Skin epidermis (tissue), 12 donors: ENCODE measurements at regions not wholly inside any gene's neighbourhood (a gene's known extent, or its start where the extent isn't known, plus 50 kb on each side); places are given as distances from the start of the nearest gene placed in this dataset.

Source experiments
- H3K27ac ChIP-seq, 21 experiments: fragments of 200-600 bp; sonication (generic) in 11 of 21; one replicate each; pipeline ENCODE4 v1.5.0; 2020; ENCODE audit warnings: mild to moderate bottlenecking in 3 of 21, inconsistent platforms in 2 of 21, moderate library complexity in 2 of 21
- H3K4me3 ChIP-seq, 7 experiments: fragments of 200-600 bp; sonication (generic) in 2 of 7; one replicate each; pipeline ENCODE4 v1.5.0; 2020; ENCODE audit warnings: inconsistent platforms in 2 of 7, mild to moderate bottlenecking in 2 of 7, moderate library complexity in 1 of 7

GRCh38 chr11:29432719-29433325 lies 584.0 kb downstream of the KCNA4 start:
- H3K4me3 ChIP-seq = no peak overlapping the region
- no peak overlapping the region for H3K27ac ChIP-seq

DNA sequence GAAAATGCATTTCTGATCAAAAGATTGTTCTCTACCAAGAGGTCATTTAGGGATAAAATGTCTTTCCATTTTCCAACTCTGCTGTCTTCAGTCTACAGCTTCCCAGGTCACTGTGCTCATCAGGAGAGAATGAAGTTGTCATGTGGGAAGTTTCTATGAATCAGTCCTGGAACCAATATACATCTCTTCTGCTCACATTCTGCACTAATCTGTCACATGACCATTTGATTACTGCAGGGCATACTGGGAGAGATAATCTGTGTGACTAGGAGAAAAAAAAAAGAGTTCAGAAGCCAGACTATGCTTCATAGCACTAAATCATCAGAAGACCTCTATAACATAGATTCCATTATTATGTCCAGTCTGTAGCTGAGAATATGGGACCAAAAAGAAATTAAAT lies 611.5 kb downstream of the KCNA4 start:
- Histone ChIP-seq H3K27ac (no peak overlapping the region), H3K4me3 (no peak overlapping the region)

GRCh38 chr11:29395555-29396072 lies 621.2 kb downstream of the KCNA4 start:
- H3K4me3 ChIP-seq = no peak overlapping the region
- H3K27ac ChIP-seq = no peak overlapping the region

DNA sequence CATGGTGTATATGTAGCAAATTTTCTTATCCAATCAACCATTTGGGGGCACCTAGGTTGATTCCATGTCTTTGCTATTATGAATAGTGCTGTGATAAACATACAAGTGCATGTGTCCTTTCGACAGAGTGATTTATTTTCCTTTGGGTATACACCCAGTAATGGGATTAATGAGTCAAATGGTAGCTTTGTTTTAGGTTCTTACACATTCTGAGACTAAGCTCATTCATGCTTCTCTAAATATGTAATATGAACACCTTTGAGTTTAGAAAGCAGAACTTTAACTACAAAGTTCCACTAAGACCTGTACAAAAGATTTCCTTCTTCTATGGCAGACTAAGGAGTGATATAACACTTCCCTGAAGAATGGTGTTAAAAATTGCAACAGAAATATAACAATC lies 627.0 kb downstream of the KCNA4 start:
- Histone ChIP-seq H3K4me3 (no peak overlapping the region), H3K27ac (no peak overlapping the region)

- Histone ChIP-seq H3K27ac (no peak overlapping the region), H3K4me3 (no peak overlapping the region)
These were observed 643.1 kb downstream of the KCNA4 start for GRCh38 chr11:29373725-29374124.

DNA sequence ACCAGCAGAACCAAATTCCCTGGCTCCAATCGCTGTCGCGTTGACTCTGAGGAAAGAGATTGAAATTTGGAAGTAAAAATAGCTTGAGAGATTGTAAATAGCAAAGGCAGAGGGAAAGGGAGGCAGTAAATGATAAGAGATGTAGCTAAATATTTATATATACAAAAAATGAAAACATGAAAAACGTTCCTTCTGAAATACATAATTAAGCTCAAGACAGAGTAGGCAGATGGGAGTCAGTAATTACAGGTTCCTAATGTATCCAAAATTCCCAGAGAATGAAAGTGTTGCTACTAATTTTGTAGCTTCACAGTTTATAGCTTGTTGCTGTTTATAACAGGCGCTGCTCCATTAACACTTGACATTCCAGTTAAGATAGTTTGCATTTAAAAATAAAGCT lies 648.7 kb downstream of the KCNA4 start:
- H3K4me3 ChIP-seq = no peak overlapping the region
- H3K27ac ChIP-seq = no peak overlapping the region

DNA sequence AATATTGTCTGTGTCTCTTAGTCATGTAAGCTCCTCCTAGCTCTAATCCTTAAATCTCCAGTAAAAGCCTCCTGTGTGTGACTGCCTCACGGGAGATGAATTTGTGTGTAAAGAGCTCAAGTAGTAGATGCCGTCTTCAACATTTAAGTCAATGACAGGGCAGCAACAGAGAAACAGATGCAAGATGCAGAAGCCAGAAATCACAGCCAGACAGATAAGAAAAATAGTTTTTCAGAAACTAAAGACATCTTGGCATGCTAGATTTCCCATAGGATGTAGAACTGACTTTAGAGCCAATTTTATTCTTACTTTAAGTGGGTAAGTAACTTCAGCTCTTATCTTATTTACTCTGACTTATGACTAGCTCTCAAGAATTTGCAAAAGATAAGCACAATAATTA lies 652.8 kb downstream of the KCNA4 start:
- H3K27ac ChIP-seq = no peak overlapping the region
- H3K4me3 ChIP-seq = no peak overlapping the region

DNA sequence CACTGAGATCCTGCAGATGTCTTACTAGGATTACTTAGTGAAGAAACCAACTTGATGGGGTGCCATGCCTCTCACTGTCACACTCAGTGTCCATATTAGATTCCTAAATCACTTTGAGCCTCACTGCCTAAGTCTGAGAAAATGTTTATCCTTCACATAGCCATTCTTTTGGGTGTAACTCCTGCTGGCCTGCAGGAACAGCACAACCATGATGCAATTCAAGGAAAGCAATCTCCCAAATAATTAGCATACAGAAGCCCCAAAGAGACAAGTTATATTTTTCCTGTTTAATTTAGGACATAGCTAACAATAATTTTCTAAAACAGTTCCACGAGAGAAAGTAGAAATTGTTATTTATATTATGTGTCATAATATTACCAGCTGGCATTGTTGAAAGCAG lies 655.5 kb downstream of the KCNA4 start:
- H3K4me3 ChIP-seq = no peak overlapping the region
- no peak overlapping the region for H3K27ac ChIP-seq

DNA sequence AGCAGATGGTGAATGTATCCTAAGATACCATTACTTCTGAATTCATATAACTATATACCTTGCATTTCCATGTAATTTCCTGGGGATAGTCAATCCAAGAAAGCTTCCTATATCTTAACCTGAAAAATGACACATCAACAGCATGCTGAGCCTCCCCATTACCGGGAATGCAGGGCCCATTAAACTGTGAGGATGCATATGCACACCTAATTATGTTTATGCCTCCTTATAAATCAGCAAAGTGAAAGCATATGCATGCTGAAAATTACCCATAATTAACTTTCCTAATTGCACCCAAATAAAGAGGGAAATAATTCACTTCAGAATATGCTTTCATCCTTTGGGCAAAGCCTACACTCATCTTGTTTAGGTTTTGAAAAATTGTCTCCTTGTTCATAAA lies 663.0 kb downstream of the KCNA4 start:
- no peak overlapping the region for H3K27ac ChIP-seq
- H3K4me3 ChIP-seq = no peak overlapping the region

DNA sequence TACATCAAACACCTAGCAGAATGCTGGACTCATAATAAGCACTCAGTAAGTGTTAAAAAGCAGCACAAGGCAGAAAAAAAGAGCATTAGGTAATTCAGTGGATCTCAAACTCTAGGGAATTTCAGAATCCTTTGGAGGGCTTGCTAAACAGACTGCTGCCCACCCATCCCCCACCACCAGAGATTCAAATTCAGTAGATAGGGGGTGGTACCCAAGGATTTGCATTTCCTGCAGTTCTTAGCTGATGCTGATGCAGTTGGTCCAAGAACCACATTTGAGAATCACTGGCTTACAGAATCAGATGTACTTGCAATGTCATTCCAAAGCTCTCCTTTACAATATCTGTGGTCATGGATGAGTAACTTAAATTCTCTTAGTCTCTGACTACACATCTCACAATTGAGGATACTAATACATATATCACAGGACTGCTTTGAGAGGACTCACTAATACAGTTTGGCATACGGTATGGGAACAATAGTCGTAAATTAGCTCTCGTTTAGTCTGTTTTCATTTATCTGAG lies 664.5 kb downstream of the KCNA4 start:
- Histone ChIP-seq H3K27ac (no peak overlapping the region), H3K4me3 (no peak overlapping the region)

DNA sequence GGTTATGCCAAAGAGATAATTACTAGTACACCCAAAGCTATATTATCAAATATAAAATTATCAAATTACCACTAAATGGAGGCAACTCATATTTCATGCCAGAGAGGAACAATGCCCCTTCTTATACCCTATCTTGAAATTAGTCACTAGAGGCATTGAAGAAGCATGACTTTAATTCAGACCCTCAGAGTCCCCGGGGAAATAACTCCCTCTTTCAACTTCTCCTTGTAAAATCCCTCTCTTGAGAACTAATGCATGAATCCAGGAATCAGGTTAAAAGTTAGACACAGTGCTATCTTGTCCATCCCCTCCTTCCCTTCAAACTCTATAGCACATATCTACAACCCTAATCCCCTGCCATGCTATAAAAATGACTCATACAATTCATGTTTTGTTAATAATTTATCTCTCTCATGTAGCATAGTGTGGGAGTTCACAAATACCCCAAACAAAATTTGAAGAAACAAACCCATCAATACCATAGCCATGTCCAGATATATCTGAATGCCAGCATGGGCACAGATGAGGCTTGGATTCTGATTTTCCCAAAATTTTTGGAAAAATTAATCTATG lies 665.4 kb downstream of the KCNA4 start:
- no peak overlapping the region for H3K4me3 ChIP-seq
- no peak overlapping the region for H3K27ac ChIP-seq

- Histone ChIP-seq H3K27ac (no peak overlapping the region), H3K4me3 (no peak overlapping the region)
These were observed 673.1 kb downstream of the KCNA4 start for GRCh38 chr11:29343465-29344333.

DNA sequence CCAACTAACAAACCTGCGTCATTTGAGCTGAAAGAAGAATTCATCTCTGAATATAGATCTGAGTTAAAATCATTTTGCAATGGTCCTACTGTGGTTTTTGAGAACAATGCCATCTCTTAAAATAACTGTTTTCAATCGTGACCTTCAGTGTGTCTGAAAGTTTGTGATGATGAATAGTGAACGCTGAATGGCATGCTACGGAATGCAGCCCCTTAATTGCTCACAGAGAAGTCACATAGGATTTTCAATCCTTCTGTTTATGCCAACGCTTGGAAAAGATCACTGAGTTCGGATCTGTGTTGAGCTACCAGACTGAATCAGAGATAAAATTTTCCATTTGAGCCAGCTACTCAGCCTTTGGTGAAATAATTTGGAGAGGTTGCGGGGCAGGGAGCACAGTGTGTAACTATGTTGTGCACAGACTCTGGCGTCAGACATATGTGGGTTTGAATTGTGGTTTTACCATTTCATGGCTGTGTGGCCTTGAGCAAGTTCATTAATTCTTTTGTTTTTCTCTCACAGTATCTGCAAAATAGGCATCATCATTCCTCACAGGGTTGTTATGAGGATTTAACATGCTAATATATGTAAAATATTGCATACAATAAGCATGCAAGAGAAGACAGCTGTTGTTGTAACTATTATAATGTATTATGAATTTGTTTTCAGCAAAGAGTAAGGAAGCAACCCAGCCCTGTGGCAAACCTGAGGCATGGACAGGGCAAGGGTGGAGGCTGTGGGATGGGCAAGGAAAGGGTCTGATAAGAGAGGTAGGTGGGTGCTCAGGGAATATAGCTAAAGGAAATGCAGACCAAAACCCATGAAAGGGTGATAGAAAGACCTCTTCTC lies 679.9 kb downstream of the KCNA4 start:
- Histone ChIP-seq H3K27ac (no peak overlapping the region), H3K4me3 (no peak overlapping the region)

GRCh38 chr11:29334776-29335130 lies 682.1 kb downstream of the KCNA4 start:
- no peak overlapping the region for H3K27ac ChIP-seq
- H3K4me3 ChIP-seq = no peak overlapping the region

DNA sequence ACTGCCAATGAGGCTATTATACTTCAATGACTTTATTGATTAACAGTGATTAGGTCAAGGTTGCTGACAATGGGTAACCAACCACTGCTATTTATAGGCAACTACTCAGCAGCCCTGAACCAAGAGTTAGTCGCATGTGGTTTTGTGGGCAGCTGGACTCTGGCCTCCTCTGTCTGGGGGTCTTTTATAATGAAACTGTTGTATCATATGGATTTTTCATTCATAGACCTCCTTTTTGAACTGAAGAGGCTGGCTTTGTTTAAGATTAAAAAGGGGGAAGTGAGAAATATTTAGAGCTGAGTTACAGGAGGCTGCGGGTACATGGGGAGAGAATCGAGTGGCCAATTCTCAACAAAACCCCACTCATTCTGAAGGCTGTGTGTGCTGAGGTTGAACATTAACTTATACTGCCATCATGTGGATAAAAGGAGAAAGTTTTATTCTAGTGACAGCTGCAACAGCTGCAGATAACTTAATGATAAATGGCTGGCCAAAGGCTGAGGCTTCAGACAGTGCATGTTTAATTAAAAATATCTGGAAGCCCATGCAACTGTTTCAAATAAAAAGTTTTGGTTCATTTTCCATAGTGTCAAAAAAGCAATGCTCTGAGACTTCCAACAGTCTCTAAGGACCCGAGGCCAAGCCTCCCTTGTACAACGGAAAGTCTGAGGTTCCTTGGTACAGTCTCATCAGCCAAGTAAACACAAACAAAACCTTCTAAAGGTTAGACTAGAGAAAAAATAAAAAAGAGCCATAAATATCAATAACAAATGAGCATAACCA lies 682.6 kb downstream of the KCNA4 start:
- Histone ChIP-seq H3K27ac (no peak overlapping the region), H3K4me3 (no peak overlapping the region)

DNA sequence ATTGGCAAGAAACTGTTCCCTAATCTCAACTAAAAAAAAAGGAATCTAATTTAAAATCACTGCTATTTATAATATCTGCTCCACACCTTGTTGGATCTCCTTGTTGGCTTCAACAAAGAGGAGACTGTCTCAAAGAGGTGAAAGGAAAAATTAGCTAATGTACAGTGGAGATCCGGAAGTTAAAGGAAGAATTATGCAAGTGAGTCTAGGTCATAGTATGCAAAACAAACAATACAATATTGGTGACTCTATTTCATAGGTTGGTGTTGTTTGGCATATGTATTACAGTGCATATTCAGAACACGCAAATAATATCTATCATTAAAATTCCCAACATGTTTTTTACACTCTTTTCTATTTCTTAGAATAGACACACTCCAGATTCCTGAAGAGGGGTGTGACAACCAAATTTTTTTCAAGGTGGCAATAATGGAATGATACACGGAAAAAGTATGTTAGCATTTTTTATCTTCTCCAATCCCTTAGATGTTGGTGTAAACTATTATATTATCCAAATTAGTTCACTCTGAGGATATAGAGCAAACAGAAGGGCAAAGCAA lies 685.3 kb downstream of the KCNA4 start:
- Histone ChIP-seq H3K4me3 (no peak overlapping the region), H3K27ac (no peak overlapping the region)

GRCh38 chr11:29328961-29329441 lies 687.8 kb downstream of the KCNA4 start:
- H3K27ac ChIP-seq = no peak overlapping the region

DNA sequence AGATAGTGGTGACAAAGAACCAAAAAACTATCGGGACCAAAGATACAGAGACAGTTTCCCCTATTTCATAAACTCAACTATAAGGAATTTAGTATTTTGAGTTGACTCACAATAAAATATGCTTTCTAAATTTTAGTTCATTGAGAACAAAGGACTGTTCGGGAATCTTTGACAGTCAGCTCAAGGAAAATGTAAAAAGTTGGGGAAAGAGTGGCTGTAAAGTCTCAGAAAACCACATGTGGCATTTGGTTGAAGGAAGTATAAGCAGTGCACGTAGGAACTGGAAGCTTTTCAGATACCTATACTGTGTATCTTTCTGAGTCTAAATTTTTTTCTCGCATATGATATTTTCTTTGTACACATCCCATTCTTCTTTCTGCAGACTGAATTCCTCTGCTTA lies 688.9 kb downstream of the KCNA4 start:
- Histone ChIP-seq H3K27ac (no peak overlapping the region), H3K4me3 (no peak overlapping the region)

More at GRCh38 chr11:29328961-29329441, 687.8 kb downstream of the KCNA4 start:
- no peak overlapping the region for H3K4me3 ChIP-seq

GRCh38 chr11:29326757-29327156 lies 690.1 kb downstream of the KCNA4 start:
- no peak overlapping the region for H3K4me3 ChIP-seq
- H3K27ac ChIP-seq = no peak overlapping the region
